ENCODE measurements at regions not wholly inside any gene's neighbourhood (a gene's known extent, or its start where the extent isn't known, plus 50 kb on each side); places are given as distances from the start of the nearest gene placed in this dataset.

- TF ChIP-seq CTCF (IDR thresholded peaks at IDR 0.05) (no peak), POLR2AphosphoS5 (IDR thresholded peaks at IDR 0.05; ENCODE audit: low read depth, low read length) (no peak)
These were observed 209.6 kb upstream of the JUN start for GRCh38 chr1:58993403-58993802.
